HCT116 (cell line): ENCODE measurements at regions not wholly inside any gene's neighbourhood (a gene's known extent, or its start where the extent isn't known, plus 50 kb on each side); places are given as distances from the start of the nearest gene placed in this dataset.

ENCODE experiments used
- ATF3 ChIP-seq: IDR thresholded peaks from 2 replicates; pipeline ENCODE4 v1.6.1; 2012
- CEBPB ChIP-seq: IDR thresholded peaks from 2 replicates; pipeline ENCODE4 v1.6.1; 2012; ENCODE audit warnings: low read depth
- CTCF ChIP-seq, 3 experiments: fragments of 200-600 bp in 1 of 3; sonication (generic) in 1 of 3; IDR thresholded peaks in 2 of 3; conservative IDR thresholded peaks in 1 of 3; 2 replicates each; pipeline ENCODE4 v1.5.1; 2012 to 2017; ENCODE audit warnings: low read depth in 2 of 3, low read length in 2 of 3, antibody characterized with exemption in 1 of 3, borderline replicate concordance in 1 of 3, control low read depth in 1 of 3, mild to moderate bottlenecking in 1 of 3, mixed read lengths in 1 of 3, mixed run types in 1 of 3, moderate library complexity in 1 of 3; ENCODE audit not compliant: insufficient read depth in 1 of 3
- EGR1 ChIP-seq: IDR thresholded peaks from 2 replicates; pipeline ENCODE4 v1.6.1; 2012; ENCODE audit warnings: low read depth
- EZH2 ChIP-seq: fragments of 200-600 bp; sonication (generic); IDR thresholded peaks from 2 replicates; pipeline ENCODE4 v1.6.1; 2017; ENCODE audit warnings: antibody characterized with exemption, mixed run types
- EZH2phosphoT487 ChIP-seq: fragments of 200-600 bp; IDR thresholded peaks from 2 replicates; pipeline ENCODE4 v1.6.1; 2018; ENCODE audit warnings: antibody characterized with exemption, borderline replicate concordance
- MAX ChIP-seq: IDR thresholded peaks from 2 replicates; pipeline ENCODE4 v1.6.1; 2012
- POLR2A ChIP-seq: IDR thresholded peaks from 2 replicates; pipeline ENCODE4 v1.7.0; 2011; ENCODE audit warnings: borderline replicate concordance; ENCODE audit not compliant: insufficient read depth, insufficient read length; ENCODE audit errors: extremely low read depth
- POLR2AphosphoS5 ChIP-seq: IDR thresholded peaks from 2 replicates; pipeline ENCODE4 v1.6.1; 2011; ENCODE audit warnings: mild to moderate bottlenecking, low read depth, low read length, moderate library complexity
- RAD21 ChIP-seq: IDR thresholded peaks from 2 replicates; pipeline ENCODE4 v1.6.1; 2012; ENCODE audit warnings: low read depth, mild to moderate bottlenecking
- ZFX ChIP-seq: fragments of 450-650 bp; IDR thresholded peaks from 2 replicates; pipeline ENCODE4 v1.6.1; 2017

GRCh38 chr7:81233208-81233940, 314.5 kb upstream of the SEMA3C start:
- TF ChIP-seq CTCF (IDR thresholded peaks at IDR 0.05 in 2 of 3, conservative IDR thresholded peaks at IDR 0.05 in 1 of 3; ENCODE audit: borderline replicate concordance in 1 of 3, insufficient read depth in 1 of 3, low read depth in 2 of 3, low read length in 2 of 3) (no peak), MAX (no peak), POLR2AphosphoS5 (no peak), ZFX (no peak), CEBPB (no peak), EGR1 (no peak), EZH2 (no peak), ATF3 (no peak), POLR2A (no peak), RAD21 (no peak), EZH2phosphoT487 (no peak)
